SIG-M5 (cell line): ENCODE measurements at regions not wholly inside any gene's neighbourhood (a gene's known extent, or its start where the extent isn't known, plus 50 kb on each side); places are given as distances from the start of the nearest gene placed in this dataset.

Experiments
- DNase-seq: peaks from one replicate; lab custom pipeline; 2025; lab: John Stamatoyannopoulos, UW

DNA sequence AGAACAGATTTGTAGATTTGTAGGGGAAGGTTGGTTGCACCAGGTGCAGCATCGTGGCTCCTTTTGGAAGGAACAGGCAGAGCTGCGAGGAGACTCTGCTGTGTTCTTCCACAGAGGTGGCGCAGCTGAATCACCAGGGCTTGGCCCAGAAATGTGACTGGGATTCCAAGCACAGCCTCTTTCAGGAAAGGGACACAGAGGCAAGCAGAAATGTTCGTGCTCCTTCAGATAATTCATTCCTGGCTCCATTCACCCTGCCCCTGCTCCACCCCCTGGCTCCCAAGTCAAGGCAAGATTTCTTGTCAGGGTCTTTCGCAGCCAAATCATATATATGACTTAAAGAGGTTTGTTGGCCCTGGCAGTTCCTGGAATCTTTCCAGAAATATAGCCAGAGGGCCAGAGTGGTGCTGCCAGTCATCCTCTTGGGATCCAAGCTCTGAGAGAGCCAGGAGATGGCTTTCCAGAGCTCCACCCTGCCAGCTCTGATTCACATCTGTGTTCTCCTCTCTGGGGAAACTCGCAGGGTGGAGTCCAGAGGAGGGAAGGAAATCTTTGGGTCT lies 203.9 kb upstream of the TANK start:
- DNase-seq = no peak

DNA sequence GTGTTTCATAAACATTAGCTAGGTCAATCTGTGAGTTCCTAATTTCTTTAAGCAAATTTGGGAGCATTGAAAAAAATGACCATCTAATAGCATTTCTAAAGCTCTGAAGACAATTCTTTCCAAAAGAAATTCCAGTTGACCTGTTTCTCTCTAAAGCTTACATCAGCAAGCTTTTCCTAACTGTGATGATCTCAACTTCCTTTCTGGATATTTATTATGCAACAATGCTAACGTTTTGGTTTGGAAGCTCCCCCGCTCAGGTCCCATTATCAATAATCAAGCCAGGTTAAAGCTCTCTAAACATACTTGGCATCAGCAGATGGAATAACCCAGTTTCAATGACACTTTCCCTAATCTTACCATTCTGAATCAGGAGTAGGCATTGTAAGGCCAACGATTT lies 196.3 kb upstream of the TANK start:
- DNase-seq = no peak

DNA sequence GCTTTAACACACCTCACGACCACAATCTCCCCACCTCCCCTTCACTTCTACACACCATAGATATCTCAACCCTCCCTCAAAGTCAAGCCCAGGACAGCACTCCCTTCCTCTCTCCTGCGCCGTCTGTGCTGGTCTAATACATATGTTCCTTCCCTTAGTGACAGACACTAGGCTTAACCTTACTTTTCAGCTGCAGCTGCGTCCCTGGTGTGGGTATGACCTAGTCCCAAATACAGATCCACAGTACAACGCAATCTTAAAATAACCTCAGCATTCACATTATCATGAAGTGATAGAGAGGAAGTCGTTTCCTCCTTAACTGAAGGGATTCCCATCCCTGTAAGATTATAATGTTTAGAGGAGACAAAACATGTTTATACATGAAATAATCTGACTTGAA lies 192.7 kb upstream of the TANK start:
- no peak for DNase-seq

DNA sequence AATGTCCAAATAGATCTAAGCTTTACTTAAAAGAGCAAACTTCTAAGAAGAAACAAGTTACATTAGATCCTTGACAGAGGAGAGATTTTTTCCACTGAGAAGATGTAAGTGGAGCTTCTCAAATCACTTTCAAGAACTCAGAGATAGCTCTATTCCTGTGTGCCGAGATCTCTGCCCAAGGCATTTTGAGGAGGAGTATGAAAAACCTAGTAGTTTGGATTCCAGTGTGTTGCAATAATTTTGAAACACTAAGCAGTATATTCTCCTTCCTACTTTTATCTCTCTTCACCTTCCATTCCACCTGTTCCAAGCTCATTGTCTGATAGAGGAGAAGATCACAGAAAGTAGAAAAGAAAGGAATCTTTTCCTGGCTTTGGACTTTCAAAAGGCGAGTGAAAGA lies 192.0 kb upstream of the TANK start:
- no peak for DNase-seq

DNA sequence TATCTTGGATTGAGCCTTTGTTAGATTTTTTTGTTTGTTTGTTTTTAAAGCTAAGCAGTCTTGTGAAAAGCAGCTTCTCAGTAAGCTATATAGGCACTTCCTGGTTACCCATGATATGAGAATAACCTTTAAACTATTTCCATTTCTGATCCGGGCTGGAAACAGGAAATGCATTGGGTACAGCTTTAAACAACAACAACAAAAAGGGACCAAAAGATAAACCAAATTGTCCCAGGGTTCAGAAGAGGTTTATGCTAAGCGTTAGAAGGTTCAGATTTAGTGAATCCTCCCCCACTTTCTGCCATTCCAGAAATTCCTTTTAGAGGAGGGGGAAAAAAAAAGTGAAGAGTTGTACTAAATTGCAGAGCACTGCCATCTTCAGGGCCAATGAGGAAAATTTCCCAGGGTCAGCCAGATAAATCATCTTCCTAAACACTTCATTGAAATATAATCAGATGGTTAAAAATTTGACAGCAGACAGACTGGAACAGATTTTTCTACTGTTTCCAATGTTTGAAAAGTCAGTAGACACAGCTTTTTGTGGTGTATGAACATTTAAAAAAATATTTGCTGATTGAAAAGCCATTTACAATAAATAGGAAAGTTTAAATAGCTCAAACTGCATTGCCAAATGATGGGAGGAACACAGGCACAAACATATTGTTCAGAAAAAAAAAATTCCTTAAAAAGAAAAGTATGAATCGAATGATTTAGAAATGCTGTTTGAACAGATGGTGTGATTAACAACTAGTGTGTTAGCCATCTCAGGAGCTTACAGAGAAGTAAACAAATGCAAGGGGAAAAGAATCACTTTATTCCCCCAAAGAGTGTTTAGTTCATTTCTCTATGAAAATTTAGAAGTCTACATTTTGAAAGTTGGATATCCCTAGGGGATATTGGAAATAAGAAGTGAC lies 189.9 kb upstream of the TANK start:
- DNase-seq = no peak

DNA sequence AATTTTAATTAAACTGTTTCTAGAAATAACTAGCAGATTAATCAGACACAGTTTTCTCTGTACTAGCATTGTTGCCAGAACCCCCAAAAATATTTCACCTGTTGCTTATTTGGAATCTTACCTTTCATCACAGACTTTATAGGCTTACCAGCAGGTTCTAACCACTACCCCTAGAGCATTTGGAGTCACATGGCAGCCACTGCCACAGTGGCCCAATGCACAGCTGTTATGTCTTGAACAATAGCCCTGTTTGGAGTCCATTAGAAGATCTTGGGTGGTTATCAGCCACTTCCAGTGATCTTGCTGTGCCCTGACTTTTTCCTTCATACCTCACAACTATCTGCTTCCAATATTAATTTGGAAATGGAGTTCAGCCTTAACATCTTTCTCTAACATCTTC lies 186.2 kb upstream of the TANK start:
- no peak for DNase-seq

DNA sequence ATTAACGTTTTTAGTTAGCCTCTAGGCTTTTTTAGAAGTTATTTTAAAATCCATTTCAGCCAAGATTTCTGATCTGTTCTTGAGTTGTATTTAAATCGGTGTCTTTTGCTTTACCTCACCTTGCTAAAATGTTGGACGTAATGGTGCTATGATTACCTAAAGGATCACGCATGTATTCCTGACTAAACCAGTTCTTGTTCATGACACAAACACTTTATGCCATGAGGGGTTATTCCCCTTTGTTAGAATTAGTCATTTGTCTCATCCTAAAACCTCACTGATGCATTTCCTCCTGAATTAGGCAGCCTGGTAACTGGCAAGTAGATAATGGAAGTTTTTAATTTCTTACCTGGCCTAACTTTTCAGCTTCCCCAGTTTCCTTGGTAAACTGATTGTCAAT lies 185.4 kb upstream of the TANK start:
- DNase-seq = no peak

DNA sequence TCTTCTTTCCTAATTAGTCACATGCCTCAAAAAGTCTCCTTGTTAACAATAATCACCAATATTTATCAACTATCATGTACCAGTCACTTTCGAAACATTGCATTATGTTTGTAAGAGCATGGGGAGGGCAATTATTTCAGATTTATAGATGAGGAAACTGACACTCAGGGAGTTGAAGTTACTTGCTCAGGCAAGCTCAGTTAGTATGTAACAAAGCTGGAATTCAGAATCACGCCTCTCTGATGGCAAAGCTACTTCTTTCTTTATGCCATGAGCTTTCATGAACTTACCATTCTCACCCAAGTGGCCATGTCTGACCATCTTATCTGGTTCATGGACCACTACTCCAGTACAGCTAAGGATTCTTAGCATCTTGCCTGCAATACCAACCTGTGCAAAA lies 183.4 kb upstream of the TANK start:
- no peak for DNase-seq

DNA sequence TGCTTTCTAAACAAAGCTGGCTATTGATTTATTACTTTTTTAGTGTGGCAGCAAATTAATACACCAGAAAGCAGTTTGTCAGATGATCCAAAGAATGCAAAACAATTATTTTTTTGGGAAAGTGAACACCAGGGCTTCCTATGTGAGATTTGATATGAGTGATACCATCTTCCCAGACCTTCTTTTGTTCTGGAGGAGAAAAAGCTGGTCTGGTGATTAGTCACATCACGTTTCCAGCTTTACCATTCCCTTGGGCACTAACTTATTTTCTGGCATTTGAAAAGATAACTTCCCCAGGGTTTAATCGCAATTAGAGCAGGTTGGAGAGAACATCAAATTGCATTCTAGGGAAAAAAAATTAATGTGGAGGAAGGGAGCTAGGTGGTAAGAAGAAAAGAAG lies 182.9 kb upstream of the TANK start:
- DNase-seq = no peak

DNA sequence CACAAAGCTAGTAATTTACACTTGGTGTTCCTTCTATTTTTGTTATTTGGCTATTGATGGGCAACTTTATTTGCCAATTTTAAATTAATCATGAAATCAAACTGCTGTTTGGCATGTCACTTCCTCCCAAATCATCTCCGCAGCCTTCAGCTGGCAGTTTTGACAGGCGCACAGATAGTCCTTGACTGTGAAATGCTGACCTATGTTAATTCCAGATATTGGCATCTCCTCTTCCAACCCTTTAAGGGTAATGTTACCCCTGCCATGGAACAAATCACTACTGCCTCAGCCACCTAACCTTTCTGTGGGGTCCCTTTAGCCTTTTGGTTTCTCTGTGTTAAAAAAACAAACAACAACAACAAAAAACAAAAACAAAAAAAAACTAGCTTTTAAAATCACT lies 182.4 kb upstream of the TANK start:
- no peak for DNase-seq

DNA sequence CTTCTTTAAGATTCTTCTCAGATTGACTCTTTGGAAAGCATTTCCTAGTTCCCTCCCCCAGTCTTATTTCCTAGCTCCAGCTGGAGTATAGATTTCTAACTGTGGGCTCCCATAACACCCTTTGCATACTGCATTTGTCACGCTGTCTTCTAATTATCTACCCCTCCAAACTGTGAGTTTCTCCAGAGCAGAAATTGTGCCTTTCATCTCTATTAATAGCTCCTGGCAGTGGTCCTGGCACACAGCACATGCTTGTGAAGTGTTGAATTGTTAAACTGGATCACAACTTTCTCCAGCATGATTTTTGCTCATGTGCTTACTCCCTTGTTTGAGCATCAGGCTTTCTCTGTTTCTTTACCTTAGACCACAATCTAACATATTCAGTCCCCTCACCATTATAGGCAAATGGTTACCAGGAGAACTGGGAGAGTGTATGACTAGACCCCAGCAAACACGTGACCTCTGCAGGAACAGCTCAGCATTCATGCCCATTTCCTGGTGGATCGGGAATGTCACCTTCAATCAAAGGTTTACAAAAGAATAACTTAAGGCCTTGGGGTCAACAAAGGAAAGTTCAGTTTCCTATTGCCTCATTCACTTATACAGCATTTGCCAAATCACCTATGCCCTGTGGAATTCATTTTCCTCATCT lies 175.7 kb upstream of the TANK start:
- no peak for DNase-seq

DNA sequence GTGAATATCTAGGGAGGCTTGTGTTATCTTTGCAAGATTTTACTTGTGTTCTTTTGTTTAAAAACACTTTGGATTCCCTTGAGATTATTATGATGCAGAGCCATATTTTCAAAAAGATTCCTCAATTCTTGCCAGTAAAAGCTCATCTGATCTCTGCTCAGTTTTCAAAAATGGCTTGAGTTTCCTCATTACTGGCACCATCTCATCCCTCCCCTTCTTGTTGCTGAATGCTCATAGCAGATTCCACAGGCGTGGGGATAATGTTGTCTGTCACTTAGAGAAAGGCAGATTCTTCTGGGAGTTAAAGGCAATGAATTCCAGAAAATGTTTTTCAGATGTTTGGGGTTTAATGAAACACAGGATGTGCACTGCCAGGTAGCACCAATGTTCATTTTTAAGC lies 170.4 kb upstream of the TANK start:
- DNase-seq = no peak

DNA sequence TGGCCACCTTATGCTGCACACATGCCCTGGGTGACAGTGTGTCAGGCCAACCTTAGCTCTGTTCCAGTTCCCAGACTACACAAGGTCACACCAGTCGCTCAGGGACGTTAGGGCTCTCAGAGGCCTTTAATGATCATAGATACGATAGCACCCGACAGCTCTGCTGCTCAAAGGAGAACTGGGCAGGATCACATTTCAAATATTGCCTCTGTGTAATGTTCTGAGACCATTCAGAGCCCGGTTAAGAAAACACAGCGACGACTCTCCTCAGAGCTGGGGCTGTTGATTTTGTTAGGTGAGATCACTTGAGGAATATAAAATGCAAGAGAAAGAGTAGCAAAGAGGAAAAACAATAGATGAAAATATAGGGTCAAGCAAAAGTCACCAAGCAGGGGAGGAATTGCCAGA lies 166.6 kb upstream of the TANK start:
- no peak for DNase-seq

DNA sequence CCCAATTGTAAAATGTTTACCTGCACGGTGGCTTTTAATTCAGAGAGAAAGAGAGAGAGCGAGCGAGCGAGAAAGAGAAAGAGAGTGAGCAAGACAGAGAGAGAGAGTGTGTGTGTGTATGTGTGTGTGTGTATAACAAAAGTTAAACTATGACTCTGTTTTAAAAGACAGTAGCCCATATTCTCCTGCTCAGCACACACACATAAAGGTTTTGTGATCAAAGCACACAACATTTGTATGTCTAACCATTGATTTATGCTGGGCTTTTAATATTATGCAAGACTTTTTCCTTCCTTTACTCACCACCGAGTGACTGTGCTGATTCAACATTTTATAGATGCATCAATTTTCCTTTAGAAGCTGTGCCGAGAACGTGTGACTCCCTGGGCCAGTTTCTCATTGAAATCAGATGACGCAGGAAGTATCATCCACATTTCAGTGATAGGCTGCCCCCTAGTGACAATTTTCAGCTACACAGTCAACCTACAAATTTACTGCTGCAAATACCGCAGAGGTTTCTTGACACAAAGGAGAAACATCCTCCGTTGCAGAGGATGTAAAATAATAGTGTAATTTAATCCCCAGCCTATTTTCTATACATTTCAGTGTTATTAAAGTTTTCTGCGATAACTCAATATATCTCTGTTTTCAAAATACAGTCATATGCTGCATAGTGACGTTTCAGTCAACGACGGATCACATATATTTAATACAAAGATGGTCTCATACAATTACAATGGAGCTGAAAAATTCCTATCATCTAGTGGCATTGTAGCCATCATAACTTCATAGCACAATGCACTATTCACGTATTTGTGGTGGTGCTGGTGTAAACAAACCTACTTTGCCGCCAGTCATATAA lies 165.9 kb upstream of the TANK start:
- DNase-seq = no peak

DNA sequence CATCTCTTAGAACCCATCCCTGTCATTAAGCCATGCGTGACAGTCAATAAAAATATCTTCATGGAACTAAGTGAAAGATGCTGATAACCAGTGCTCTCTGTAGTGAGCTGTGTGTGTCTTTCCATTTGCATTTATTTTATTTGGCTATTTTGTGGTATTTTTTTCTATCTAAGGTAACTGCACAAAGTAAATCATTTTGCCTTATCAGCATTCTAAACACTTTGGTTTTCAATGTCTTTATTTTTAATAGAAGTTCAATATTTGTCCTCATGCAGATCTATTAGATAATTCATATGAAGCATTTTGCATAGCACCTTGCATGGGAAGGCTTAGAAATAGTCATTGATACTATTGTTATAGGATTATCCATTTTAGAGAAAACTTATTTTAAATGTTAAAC lies 163.6 kb upstream of the TANK start:
- DNase-seq = no peak

DNA sequence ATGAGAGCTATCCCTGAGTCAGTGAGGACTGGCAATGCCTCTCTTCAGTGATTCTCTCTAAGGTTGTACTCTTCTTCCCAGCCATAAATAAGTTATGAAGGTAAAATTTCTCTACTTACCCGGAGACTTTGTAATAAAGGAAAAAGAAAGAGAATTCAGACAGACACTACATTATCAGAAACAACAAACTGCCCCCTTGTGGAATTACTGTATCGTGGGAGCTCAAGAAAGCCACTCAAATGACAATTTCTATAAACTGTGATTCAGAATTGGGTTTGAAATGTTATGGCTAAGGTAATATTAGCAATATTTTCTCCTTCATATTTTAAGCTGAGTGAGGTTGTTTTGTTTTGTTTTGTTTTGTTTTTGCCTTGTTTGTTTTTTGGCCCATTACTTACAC lies 155.8 kb upstream of the TANK start:
- DNase-seq = no peak

DNA sequence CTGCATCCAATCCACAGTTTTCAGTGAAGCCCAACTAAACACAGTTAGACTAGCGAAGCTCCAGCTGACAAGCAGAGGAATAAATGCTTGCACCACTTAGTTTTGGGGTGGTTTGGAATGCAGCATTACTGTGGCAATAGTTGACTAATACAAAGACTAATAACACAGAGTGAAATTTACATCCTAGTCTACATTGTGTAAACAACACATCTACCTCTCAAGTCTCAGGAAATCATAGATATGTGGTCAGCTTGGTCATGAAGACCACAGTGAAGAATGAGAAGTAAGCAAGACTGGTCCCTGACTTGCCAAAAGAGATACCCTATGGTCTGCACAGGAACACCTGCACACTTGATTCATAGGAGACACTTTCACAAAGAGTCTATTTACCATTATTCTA lies 155.1 kb upstream of the TANK start:
- DNase-seq = no peak

DNA sequence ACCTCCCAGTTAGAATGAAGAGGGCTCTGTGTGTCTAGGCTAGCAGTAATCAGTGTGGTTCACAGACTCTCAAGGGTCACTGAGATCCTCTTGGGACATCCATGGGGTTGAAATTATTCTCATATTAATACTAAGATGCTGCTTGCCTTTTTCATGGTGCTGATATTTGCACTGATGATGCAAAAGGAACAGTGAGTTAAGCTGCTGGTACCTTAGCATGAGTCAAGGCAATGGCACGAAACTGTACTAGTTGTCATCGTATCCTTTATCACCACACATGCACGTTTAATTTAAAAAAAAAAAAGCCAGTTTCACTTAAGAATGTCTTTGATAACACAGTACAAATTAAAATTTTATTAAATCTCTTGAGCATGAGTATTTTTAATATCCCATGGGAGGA lies 151.9 kb upstream of the TANK start:
- DNase-seq = no peak

DNA sequence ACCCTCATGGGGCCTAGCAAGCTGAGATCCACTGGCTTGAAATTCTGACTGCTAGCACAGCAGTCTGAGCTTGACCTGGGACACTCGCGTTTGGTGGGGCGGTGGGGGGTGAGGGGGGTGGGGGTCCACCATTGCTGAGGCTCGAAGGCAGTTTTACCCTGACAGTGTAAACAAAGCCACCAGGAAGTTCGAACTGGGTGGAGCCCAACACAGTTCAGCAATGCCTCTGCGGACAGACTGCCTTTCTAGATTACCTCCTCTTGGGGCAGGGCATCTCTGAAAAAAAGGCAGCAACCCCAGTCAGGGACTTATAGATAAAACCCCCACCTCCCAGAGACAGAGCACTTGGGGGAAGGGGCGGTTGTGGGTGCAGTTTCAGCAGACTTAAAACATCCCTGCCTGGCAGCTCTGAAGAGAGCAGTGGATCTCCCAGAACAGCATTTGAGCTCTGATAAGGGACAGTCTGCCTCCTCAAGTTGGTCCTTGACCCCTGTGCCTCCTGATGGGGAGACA lies 149.7 kb upstream of the TANK start:
- DNase-seq = no peak

DNA sequence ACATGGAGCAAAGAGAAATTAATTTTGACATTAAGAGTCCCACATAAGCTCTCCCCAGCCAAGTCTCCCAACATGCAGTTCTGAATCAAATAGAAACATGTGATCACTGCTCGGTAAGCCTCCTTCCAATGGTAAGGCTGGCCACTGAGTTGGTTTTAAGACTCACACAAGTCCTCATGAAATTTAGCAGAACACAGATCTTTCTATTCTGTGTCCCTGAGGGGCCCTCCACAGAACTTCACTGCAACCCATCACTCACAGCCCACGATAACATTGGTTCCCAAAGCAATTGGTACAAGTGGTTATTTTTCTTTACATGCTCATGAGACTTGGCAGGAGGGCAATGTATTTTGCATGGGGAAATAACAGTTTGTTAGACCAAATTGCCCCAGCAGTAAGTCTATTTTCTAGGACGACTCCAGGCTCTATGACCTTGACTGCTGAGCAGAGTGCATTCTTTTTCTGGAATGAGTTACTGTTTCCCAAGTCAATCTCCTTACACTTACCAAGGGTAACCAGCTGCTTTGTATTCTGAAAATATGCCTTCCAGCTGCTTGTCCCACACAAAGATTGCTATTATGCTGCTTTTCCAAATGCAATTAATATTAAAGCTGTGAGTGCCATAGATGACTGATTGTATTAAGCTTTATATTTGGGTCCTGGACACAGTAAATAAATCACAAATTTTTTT lies 142.3 kb upstream of the TANK start:
- no peak for DNase-seq

DNA sequence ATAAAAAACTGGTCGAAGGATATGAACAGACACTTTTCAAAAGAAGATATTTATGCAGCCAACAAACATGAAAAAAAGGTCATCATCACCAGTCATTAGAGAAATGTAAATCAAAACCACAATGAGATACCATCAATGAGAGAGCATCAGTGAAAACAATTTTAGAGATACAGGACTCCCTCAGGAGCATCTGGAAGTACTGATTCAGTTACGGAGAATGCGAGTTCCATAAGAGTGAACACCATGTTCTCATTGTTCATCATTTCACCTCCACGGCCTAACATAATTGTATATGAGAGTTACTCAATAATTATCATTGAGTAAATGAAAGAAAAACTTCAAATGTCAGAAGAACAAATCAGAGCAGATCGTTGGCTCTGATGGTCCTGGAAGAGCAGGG lies 140.9 kb upstream of the TANK start:
- no peak for DNase-seq

DNA sequence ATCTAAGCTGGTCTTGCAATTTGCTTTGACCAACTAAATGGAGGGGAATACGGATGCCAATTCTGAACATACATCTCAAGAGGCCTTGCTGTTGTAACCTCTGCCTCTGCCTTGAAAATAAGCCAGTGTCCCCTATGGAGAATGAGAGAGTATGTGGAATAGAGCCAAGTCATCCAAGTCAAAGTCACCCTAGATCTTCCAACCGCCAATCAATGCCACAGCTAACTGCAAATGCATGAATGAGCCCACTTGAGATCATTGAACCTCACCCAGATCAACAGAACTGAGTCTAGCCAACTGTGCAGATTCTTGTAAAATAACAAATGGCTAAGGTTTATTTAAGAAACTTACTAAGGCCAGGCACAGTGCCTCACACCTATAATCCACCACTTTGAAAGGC lies 139.8 kb upstream of the TANK start:
- no peak for DNase-seq
